H9 (cell line): ENCODE measurements at regions not wholly inside any gene's neighbourhood (a gene's known extent, or its start where the extent isn't known, plus 50 kb on each side); places are given as distances from the start of the nearest gene placed in this dataset.

Experiments
- DNase-seq: peaks from one replicate; pipeline ENCODE4 v3.0.0-alpha.2; 2017
- H2AFZ ChIP-seq: one replicate; pipeline ENCODE4 v1.6.1; 2013; ENCODE audit warnings: mild to moderate bottlenecking, low read length, control low read depth, moderate library complexity
- H2AK5ac ChIP-seq: 2 replicates; pipeline ENCODE4 v1.6.1; 2013; ENCODE audit warnings: low read length, control low read depth, mixed read lengths; ENCODE audit not compliant: insufficient read length
- H2BK120ac ChIP-seq: one replicate; pipeline ENCODE4 v1.6.1; 2013; ENCODE audit warnings: low read depth, mild to moderate bottlenecking, low read length, control low read depth, inconsistent platforms; ENCODE audit not compliant: poor library complexity, severe bottlenecking
- H2BK12ac ChIP-seq: 2 replicates; pipeline ENCODE4 v1.6.1; 2013; ENCODE audit warnings: low read length, control low read depth, mixed read lengths, low read depth; ENCODE audit not compliant: insufficient read length
- H2BK15ac ChIP-seq: 2 replicates; pipeline ENCODE4 v1.6.1; 2013; ENCODE audit warnings: low read depth, low read length, control low read depth
- H2BK20ac ChIP-seq: one replicate; pipeline ENCODE4 v1.6.1; 2013; ENCODE audit warnings: low read depth, mild to moderate bottlenecking, low read length, control low read depth, inconsistent platforms; ENCODE audit not compliant: poor library complexity, severe bottlenecking
- H2BK5ac ChIP-seq: 2 replicates; pipeline ENCODE4 v1.6.1; 2013; ENCODE audit warnings: low read length, control low read depth, mixed read lengths; ENCODE audit not compliant: insufficient read length
- H3K14ac ChIP-seq: 2 replicates; pipeline ENCODE4 v1.6.1; 2013; ENCODE audit warnings: low read length, control low read depth; ENCODE audit not compliant: insufficient read depth
- H3K18ac ChIP-seq: 2 replicates; pipeline ENCODE4 v1.6.1; 2013; ENCODE audit warnings: low read depth, mild to moderate bottlenecking, mixed read lengths, low read length, control low read depth; ENCODE audit not compliant: insufficient read length
- H3K23ac ChIP-seq: 2 replicates; pipeline ENCODE4 v1.6.1; 2013; ENCODE audit warnings: low read length, control low read depth, mixed read lengths, low read depth; ENCODE audit not compliant: insufficient read length
- H3K23me2 ChIP-seq: 2 replicates; pipeline ENCODE4 v1.6.1; 2013; ENCODE audit warnings: low read depth, mild to moderate bottlenecking, mixed read lengths, low read length, control low read depth; ENCODE audit not compliant: insufficient read length, poor library complexity, severe bottlenecking
- H3K27ac ChIP-seq: 2 replicates; pipeline ENCODE4 v1.5.1; 2013; ENCODE audit warnings: low read length, control low read depth, mixed read lengths, low read depth; ENCODE audit not compliant: insufficient read length
- H3K27me3 ChIP-seq: 2 replicates; pipeline ENCODE4 v1.6.1; 2013; ENCODE audit warnings: low read length, control low read depth, inconsistent platforms; ENCODE audit not compliant: insufficient read depth
- H3K4ac ChIP-seq: 2 replicates; pipeline ENCODE4 v1.6.1; 2013; ENCODE audit warnings: low read depth, mild to moderate bottlenecking, control low read depth, inconsistent platforms, low read length, moderate library complexity
- H3K4me1 ChIP-seq: 2 replicates; pipeline ENCODE4 v1.6.1; 2013; ENCODE audit warnings: low read length, control low read depth, inconsistent platforms; ENCODE audit not compliant: insufficient read depth
- H3K4me2 ChIP-seq: 2 replicates; pipeline ENCODE4 v1.6.1; 2013; ENCODE audit warnings: low read length, control low read depth, mixed read lengths; ENCODE audit not compliant: insufficient read length, insufficient read depth
- H3K56ac ChIP-seq: 2 replicates; pipeline ENCODE4 v1.6.1; 2013; ENCODE audit warnings: low read depth, mild to moderate bottlenecking, mixed read lengths, low read length, control low read depth; ENCODE audit not compliant: insufficient read length
- H3K79me1 ChIP-seq: 2 replicates; pipeline ENCODE4 v1.6.1; 2013; ENCODE audit warnings: low read depth, mild to moderate bottlenecking, moderate library complexity, low read length, control low read depth, inconsistent platforms; ENCODE audit not compliant: insufficient read depth, poor library complexity, severe bottlenecking
- H3K79me2 ChIP-seq: 2 replicates; pipeline ENCODE4 v1.6.1; 2013; ENCODE audit warnings: low read length, control low read depth, inconsistent platforms; ENCODE audit not compliant: insufficient read depth
- H3K9ac ChIP-seq: 2 replicates; pipeline ENCODE4 v1.6.1; 2013; ENCODE audit warnings: low read length, control low read depth, mixed read lengths; ENCODE audit not compliant: insufficient read length; ENCODE audit errors: extremely low read depth
- H3K9me3 ChIP-seq: one replicate; pipeline ENCODE4 v1.6.1; 2013; ENCODE audit warnings: low read depth, low read length, inconsistent platforms; ENCODE audit not compliant: control insufficient read depth
- H3T11ph ChIP-seq: one replicate; pipeline ENCODE4 v1.6.1; 2013; ENCODE audit warnings: mild to moderate bottlenecking, low read length, control low read depth, inconsistent platforms
- H4K20me1 ChIP-seq: one replicate; pipeline ENCODE4 v1.6.1; 2013; ENCODE audit not compliant: control insufficient read depth, insufficient read length, insufficient read depth
- H4K5ac ChIP-seq: 2 replicates; pipeline ENCODE4 v1.6.1; 2013; ENCODE audit warnings: low read depth, mild to moderate bottlenecking, mixed read lengths, low read length, control low read depth; ENCODE audit not compliant: insufficient read length
- H4K8ac ChIP-seq: replicated peaks from 2 replicates; pipeline ENCODE4 v1.6.1; 2013; ENCODE audit warnings: low read length, control low read depth, mixed read lengths, low read depth; ENCODE audit not compliant: insufficient read length
- H4K91ac ChIP-seq: 2 replicates; pipeline ENCODE4 v1.6.1; 2013; ENCODE audit warnings: low read depth, mild to moderate bottlenecking, moderate library complexity, mixed read lengths, low read length, control low read depth; ENCODE audit not compliant: insufficient read length
- H3K27ac Mint-ChIP-seq, 3 experiments: 2 replicates in 2 of 3; 3 replicates in 1 of 3; pipeline ENCODE4 v1.8.0; 2020 to 2021; ENCODE audit warnings: mixed read lengths in 3 of 3, mild to moderate bottlenecking in 1 of 3, moderate library complexity in 1 of 3
- H3K27me3 Mint-ChIP-seq: 2 replicates; pipeline ENCODE4 v1.8.0; 2021; ENCODE audit warnings: low read depth, mild to moderate bottlenecking, moderate library complexity, mixed read lengths
- H3K36me3 Mint-ChIP-seq, 3 experiments: 2 replicates in 2 of 3; 3 replicates in 1 of 3; pipeline ENCODE4 v1.8.0; 2020 to 2021; ENCODE audit warnings: low read depth in 3 of 3, mixed read lengths in 3 of 3; ENCODE audit not compliant: insufficient read depth in 1 of 3
- H3K4me1 Mint-ChIP-seq, 2 experiments: 2 replicates each; pipeline ENCODE4 v1.8.0; 2020; ENCODE audit warnings: mixed read lengths in 2 of 2
- H3K4me3 Mint-ChIP-seq, 2 experiments: 2 replicates in 1 of 2; 3 replicates in 1 of 2; pipeline ENCODE4 v1.8.0; 2020 to 2021; ENCODE audit warnings: mild to moderate bottlenecking in 2 of 2, mixed read lengths in 2 of 2, moderate library complexity in 1 of 2
- H3K9me3 Mint-ChIP-seq, 2 experiments: 2 replicates in 1 of 2; 3 replicates in 1 of 2; pipeline ENCODE4 v1.8.0; 2020; ENCODE audit warnings: mild to moderate bottlenecking in 2 of 2, mixed read lengths in 2 of 2, moderate library complexity in 1 of 2
- WGBS: extraction: QIAGEN DNeasy Blood & Tissue Kit; methylation state at CpG from one replicate; pipeline ENCODE4 v1.1.7; 2013; ENCODE audit warnings: missing lambda C conversion rate, low lambda C conversion rate, mixed read lengths; ENCODE audit not compliant: insufficient read length; ENCODE audit errors: extremely low coverage; 5-methylcytosine and 5-hydroxymethylcytosine counted together
- TF ChIP-seq, protein P1 (sequence below): fragments of 200-600 bp; sonication (generic); conservative IDR thresholded peaks from 3 replicates; pipeline ENCODE4 v1.8.0; 2021; ENCODE audit warnings: antibody characterized with exemption, mild to moderate bottlenecking

GRCh38 chr6:37101991-37102298, 68.0 kb upstream of the PIM1 start:
- WGBS, result no CpG with 5 or more reads among the region's 5 CpGs
- Histone ChIP-seq H2BK20ac (no peak overlapping the region), H2BK5ac (no peak overlapping the region), H4K5ac (no peak overlapping the region), H2BK120ac (no peak overlapping the region), H4K8ac (no peak overlapping the region), H3K27me3 (no peaks in the 10 kb centered on the region), H3K79me1 (no peaks in the 10 kb centered on the region), H4K20me1 (no peaks in the 10 kb centered on the region), H3K27ac (no peak overlapping the region), H3K23me2 (peaks cover 4% of the 10 kb centered on the region), H2BK12ac (no peak overlapping the region), H3K56ac (no peak overlapping the region), H3K9me3 (no peaks in the 10 kb centered on the region), H2BK15ac (no peak overlapping the region), H3K18ac (peak overlapping the region; percentile 18), H3K4me1 (peaks cover 11% of the 10 kb centered on the region), H3T11ph (no peak overlapping the region), H4K91ac (no peak overlapping the region), H3K9ac (no peak overlapping the region), H3K4me2 (peak overlapping the region; percentile 41), H3K14ac (peak overlapping the region; percentile 21; the same call in 1 of the 2 replicates), H2AK5ac (no peak overlapping the region), H3K23ac (no peak overlapping the region), H3K4ac (no peak overlapping the region), H2AFZ (no peak overlapping the region), H3K79me2 (no peaks in the 10 kb centered on the region)
- no peak for DNase-seq
- TF ChIP-seq, protein P1, sequence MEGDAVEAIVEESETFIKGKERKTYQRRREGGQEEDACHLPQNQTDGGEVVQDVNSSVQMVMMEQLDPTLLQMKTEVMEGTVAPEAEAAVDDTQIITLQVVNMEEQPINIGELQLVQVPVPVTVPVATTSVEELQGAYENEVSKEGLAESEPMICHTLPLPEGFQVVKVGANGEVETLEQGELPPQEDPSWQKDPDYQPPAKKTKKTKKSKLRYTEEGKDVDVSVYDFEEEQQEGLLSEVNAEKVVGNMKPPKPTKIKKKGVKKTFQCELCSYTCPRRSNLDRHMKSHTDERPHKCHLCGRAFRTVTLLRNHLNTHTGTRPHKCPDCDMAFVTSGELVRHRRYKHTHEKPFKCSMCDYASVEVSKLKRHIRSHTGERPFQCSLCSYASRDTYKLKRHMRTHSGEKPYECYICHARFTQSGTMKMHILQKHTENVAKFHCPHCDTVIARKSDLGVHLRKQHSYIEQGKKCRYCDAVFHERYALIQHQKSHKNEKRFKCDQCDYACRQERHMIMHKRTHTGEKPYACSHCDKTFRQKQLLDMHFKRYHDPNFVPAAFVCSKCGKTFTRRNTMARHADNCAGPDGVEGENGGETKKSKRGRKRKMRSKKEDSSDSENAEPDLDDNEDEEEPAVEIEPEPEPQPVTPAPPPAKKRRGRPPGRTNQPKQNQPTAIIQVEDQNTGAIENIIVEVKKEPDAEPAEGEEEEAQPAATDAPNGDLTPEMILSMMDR, result no peak
- no peaks in the 10 kb centered on the region for H3K27me3 Mint-ChIP-seq
- peaks cover 0 to 3% (median 0%) of the 10 kb centered on the region in 3 experiments; a peak in 1 of 7 replicates for H3K36me3 Mint-ChIP-seq
- no peaks in the 10 kb centered on the region for H3K9me3 Mint-ChIP-seq
- H3K4me1 Mint-ChIP-seq, result peaks cover 47 to 51% of the 10 kb centered on the region in 2 experiments
- peak overlapping the region; percentile 70 to 96 (median 90) for H3K27ac Mint-ChIP-seq
- H3K4me3 Mint-ChIP-seq, result peak overlapping the region; percentile 57 to 74
